HG02610 (cell line): ENCODE measurements at regions not wholly inside any gene's neighbourhood (a gene's known extent, or its start where the extent isn't known, plus 50 kb on each side); places are given as distances from the start of the nearest gene placed in this dataset.

Source experiments
- ATAC-seq: cut with Tn5 transposase; IDR thresholded peaks from one replicate; pipeline ENCODE4 v1.9.1; 2021; ENCODE audit warnings: mild to moderate bottlenecking, moderate library complexity; ENCODE audit not compliant: unreplicated experiment

DNA sequence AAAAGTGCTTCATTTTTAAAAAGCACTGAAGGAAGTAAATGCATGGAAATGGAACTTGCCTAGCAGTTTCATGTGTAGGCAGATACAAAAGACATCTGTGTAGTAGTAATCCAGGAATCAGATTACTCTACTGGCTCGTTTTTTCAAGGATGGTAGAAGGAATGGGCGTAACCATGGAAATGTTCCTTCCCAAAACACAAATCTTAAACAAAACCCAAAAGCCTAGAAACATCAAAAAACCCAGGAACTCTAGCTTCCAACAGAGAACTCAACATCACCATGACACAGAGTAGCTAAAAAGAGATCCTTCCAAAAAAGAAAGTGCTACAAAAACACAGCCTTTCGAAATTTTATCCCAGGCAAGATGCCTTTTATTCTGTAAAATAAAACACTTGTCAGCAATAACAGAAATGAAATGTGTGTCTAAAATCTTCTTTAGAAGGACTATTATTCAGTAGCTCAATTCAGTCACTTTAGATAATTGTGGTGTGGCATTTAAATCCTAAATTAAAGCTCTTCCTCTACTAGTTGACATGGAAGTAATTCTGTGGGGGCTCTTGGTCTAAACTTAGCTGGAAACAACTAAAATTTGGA lies 81.7 kb downstream of the FAM217A start:
- no peak for ATAC-seq

DNA sequence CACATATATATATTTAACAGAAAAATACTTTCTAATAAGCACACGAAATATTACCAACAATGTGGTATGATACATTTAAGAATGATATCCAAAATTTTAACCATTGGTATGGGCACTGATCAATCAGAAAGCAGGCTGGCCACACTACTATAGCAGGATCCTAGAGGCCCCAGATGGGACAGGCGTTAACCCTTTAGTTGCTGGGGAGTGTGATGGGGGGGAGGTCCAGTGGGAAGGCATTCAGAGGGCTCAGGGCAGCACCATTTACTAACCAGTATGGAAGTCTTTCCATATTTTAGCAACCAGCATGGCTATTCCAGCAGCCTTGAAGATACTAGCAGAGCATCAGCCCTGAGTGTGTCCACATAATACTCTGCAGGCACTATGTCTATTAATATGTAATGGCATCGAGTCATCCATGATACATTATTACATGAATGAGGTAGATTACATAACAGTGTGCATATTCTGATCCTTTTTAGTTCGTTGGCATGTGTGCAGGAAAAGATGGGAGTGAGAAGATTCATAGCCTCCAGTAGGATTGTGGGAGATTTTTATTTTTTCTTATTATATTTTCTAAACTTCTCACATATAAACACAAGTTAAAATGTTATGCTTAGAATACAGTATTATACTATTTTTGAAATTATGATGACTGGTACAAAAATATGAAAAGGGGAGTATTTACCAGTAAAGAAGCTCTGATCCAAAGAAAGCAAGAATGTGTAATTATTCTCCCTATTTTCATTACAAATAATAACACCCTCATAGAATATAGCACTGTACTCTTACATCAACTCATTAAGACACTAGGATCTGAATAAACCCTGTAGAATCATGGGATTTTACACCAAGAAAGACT lies 78.9 kb downstream of the FAM217A start:
- no peak for ATAC-seq

DNA sequence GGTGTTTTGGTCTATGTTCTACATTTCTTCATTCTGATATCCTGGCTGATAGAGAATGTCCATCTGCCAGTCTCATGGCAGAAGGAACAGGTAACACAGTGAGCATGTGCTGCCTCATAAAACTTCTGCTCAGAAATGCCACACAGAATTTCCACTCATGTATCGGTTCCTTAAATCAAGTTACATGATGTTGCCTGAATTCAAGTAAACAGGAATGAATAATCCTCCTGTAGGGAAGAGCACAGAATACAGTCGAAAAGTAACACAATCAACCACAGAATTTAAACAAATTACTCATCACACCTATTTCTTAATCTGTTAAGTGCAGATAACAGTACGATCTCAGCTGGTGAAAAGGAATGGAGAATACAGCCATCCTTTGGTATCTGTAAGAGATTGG lies 74.7 kb downstream of the FAM217A start:
- no peak for ATAC-seq

DNA sequence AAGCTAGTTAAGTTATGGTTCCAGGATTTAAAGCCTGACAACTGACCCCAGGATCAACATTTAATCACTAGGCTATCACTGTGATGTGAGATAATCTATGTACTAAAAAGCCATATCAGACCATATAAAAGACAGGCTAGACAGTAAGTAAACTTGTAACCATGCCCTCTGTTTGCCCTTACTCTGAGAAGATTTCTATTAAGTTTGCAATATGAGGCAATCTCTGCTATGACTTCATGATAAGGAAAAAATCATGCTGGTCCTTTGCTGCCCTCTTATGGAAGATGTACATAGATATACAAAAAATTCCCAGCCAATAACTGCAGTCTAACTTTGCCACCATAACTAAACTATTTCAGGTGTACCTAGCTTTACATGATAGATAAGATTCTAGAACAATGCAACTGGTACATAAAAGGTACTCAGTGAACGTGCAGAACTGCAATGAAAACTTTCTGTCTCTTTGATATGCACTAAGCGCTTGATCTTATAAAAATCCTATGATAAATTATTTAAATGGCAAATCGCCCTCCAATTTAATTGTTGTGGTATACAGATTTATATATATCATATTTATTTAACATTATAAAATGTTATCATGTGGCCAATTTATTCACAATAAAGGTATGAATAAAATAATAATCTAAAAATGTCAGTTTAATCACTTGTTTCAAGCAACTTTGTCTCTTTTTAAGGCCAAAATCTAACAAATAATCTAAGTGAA lies 70.5 kb downstream of the FAM217A start:
- no peak for ATAC-seq

DNA sequence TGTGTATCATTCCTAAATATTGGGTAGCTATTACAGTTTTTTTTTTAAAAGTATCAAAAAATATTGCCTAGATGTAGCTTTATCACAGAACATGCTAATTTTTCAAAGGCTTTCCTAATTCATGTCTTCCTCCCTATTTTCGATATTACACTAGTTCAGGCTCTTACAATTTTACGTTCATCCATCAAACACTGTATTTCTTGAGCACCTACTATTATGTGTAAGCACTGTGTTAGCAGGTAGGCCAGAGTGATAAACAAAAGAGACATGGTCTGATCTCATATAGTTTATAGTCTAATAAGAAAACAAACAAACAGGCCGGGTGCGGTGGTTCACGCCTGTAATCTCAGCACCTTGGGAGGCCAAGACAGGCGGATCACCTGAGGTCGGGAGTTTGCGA lies 69.5 kb downstream of the FAM217A start:
- ATAC-seq: no peak

DNA sequence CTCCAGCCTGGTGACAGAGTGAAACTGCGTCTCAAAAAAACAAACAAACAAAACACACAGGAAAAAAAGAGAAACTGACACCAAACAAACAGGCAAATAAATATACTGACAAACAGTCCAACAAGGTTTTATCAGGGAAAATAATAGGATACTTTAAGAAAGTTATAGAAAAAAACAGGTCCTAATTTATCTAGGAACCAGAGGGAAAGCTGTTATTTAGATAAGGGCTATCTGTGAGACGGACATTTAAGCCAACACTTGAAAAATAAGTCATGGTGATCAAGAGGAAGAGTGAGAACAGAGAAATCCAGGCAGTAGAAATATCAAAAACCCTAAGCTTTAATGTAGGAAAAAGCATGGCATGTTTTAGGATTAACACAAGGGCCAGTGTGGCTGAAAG lies 68.9 kb downstream of the FAM217A start:
- ATAC-seq: no peak

DNA sequence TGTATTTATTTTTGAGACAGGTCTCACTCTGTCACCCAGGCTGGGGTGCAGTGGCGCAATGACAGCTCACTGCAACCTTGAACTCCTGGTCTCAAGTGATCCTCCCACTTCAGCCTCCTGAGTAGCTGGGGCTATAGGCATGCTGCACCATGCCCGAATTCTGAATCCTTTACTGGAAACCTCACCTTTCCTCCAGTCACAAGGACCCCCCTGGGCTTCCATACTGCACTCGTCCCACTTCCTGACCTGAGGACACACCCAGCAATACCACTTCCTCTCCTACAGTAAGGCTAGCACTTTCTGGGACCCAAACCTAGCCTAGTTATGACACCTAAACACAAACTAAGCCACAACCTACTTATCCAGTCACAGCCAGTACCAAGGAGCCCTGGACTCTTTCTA lies 68.2 kb downstream of the FAM217A start:
- ATAC-seq: no peak

DNA sequence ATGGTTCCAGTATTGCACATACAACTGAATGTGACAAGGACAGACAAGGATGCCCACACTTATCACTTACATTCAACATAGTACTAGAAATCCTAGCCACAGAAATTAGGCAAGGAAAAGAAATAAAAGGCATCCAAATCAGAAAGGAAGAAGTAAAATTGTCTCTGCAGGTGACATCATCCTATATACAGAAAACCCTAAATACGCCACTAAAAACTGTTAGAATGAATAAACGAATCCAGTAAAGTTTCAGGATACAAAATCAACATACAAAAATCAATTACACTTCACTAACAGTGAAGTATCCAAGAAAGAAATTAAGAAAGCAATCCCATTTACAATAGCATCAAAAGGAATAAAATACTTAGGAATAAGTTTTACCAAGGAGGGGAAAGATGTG lies 66.1 kb downstream of the FAM217A start:
- ATAC-seq: no peak

DNA sequence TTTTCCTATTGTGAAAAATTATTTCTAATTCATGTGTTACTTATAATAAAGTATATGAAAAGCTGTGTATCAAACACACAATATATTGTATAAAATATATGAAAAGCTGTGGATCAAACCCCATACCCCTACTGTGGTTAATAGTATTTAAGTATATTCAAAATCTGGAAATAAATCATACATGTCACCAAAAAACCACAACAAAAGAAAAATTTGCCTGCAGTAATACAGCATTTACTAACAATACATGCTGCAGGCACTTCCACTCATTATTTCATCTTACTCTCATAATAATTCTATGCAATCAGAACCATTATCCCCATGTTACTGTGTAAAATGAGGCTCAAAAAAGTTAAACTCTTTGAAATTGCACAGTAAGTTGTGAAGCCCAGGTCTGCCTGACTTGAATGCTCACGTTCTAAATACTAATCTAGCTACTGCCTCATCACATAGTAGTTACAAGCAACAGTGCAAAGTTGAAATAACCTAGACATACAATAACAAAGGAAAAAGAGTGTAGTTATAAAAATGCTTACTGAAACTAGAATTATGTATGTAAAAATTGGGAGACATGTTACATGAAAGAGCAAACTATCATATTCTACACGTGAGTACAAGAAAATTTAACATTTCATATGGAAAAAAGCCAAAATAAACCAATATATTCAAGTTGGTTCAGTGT lies 61.7 kb downstream of the FAM217A start:
- ATAC-seq: no peak

DNA sequence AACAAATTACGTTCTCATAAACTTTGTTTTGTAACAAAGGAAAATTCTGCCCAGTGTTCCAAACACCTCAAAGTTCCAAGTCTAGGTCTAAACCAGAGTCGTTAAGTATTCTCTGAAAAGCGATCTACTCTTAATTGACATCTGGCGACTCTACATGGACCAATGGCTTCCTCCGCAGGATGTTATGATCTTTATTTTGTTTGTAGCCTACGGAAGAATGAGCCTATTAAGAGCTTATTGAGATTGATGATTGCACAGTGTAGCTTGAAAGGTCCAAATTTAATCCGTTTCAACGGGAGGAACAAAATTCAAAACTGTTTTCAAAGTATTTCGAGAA lies 61.1 kb downstream of the FAM217A start:
- ATAC-seq: no peak

DNA sequence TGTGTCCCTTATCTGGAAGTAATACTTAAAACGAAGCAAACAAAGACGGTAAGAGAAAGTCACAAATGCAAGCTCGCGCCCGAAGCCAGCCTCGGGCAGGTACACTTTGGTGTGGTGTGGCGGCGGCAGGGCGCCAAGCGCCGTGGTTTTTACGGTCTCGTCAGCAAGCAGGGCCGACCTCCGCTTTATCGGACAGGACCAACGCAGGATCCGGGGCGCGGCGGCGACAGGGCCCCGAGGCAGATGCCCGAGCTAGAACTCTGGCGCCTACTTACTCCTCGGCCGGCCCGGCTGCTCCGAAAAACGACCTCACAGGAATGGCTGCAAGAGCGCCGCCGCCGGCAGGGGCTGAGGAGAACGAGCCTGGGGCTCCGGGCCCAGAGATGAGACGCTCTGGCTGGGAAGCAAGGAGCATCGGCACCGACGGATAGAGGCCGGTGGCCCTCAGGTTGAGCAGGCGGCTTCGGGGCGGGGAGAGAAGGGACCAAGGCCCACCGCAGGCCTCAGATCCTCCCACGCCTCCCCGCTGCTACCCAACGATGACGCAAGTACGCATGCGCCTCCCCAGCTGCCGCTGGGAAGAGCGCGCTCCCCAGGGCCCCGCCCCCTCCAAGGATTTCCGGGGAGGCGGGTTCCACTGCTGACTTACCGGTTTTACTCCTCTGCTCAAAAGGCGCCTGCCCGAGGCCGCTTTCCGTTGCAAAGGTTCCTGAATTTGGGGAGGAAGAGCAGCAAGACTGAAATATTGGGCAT lies 60.6 kb downstream of the FAM217A start:
- ATAC-seq: peak; percentile 59
